Erythroblast (primary cell): ENCODE measurements at regions not wholly inside any gene's neighbourhood (a gene's known extent, or its start where the extent isn't known, plus 50 kb on each side); places are given as distances from the start of the nearest gene placed in this dataset.

Experiments used
- GATA1 ChIP-seq: IDR thresholded peaks from 2 replicates; pipeline ENCODE4 v1.6.1; 2011; ENCODE audit warnings: low read depth, mild to moderate bottlenecking, control low read depth, low read length, moderate library complexity
- POLR2A ChIP-seq: IDR thresholded peaks from 2 replicates; pipeline ENCODE4 v1.6.1; 2011; ENCODE audit warnings: mild to moderate bottlenecking, low read length

- TF ChIP-seq POLR2A (no peak), GATA1 (no peak)
These were observed 541.2 kb downstream of the QKI start for GRCh38 chr6:163955756-163956155.
